Inflammatory macrophage (primary cell): ENCODE measurements at regions not wholly inside any gene's neighbourhood (a gene's known extent, or its start where the extent isn't known, plus 50 kb on each side); places are given as distances from the start of the nearest gene placed in this dataset.

ENCODE experiments used
- DNase-seq, 2 donors: peaks; one replicate each; pipeline ENCODE4 v3.0.0-alpha.2; 2020 to 2022

GRCh38 chr5:98076501-98076900 lies 697.0 kb upstream of the RGMB start:
- no peak for DNase-seq

- no peak for DNase-seq
Observed at GRCh38 chr5:98085593-98085992, 687.9 kb upstream of the RGMB start.

- no peak for DNase-seq
Observed at GRCh38 chr5:98095072-98095471, 678.4 kb upstream of the RGMB start.

- DNase-seq = no peak
Observed at GRCh38 chr5:98096155-98096554, 677.3 kb upstream of the RGMB start.

- no peak for DNase-seq
Observed at GRCh38 chr5:98099448-98100105, 673.9 kb upstream of the RGMB start.

GRCh38 chr5:98101131-98101530 lies 672.3 kb upstream of the RGMB start:
- DNase-seq = no peak

- DNase-seq = no peak
Observed at GRCh38 chr5:98102936-98103335, 670.5 kb upstream of the RGMB start.

GRCh38 chr5:98103807-98104206 lies 669.7 kb upstream of the RGMB start:
- DNase-seq = no peak

GRCh38 chr5:98104454-98105188 lies 668.8 kb upstream of the RGMB start:
- DNase-seq = no peak

GRCh38 chr5:98105681-98106080 lies 667.8 kb upstream of the RGMB start:
- DNase-seq = no peak

- no peak for DNase-seq
Observed at GRCh38 chr5:98106116-98107031, 667.1 kb upstream of the RGMB start.

GRCh38 chr5:98108497-98108896 lies 665.0 kb upstream of the RGMB start:
- no peak for DNase-seq

GRCh38 chr5:98109561-98110006 lies 663.9 kb upstream of the RGMB start:
- no peak for DNase-seq

- no peak for DNase-seq
Observed at GRCh38 chr5:98110282-98110691, 663.2 kb upstream of the RGMB start.

GRCh38 chr5:98110791-98111190 lies 662.7 kb upstream of the RGMB start:
- DNase-seq = no peak

GRCh38 chr5:98111686-98112085 lies 661.8 kb upstream of the RGMB start:
- no peak for DNase-seq

GRCh38 chr5:98121036-98121936 lies 652.2 kb upstream of the RGMB start:
- no peak for DNase-seq

- DNase-seq = no peak
Observed at GRCh38 chr5:98128271-98128670, 645.2 kb upstream of the RGMB start.

- no peak for DNase-seq
Observed at GRCh38 chr5:98128846-98129245, 644.6 kb upstream of the RGMB start.

- no peak for DNase-seq
Observed at GRCh38 chr5:98130261-98131035, 643.0 kb upstream of the RGMB start.

- no peak for DNase-seq
Observed at GRCh38 chr5:98144116-98144515, 629.3 kb upstream of the RGMB start.
